Loucy (cell line): ENCODE measurements at regions not wholly inside any gene's neighbourhood (a gene's known extent, or its start where the extent isn't known, plus 50 kb on each side); places are given as distances from the start of the nearest gene placed in this dataset.

ENCODE experiments used
- H2AFZ ChIP-seq: fragments of 200-600 bp; sonication (generic); 2 replicates; pipeline ENCODE4 v1.6.0; 2016; ENCODE audit warnings: antibody characterized with exemption, mild to moderate bottlenecking, low read length, moderate library complexity
- H3F3A ChIP-seq: fragments of 200-600 bp; 2 replicates; pipeline ENCODE4 v1.6.0; 2016; ENCODE audit warnings: antibody characterized with exemption, low read depth, mild to moderate bottlenecking
- H3K27me3 ChIP-seq: fragments of 200-600 bp; sonication (generic); 2 replicates; pipeline ENCODE4 v1.6.1; 2014; ENCODE audit warnings: low read length, mild to moderate bottlenecking; ENCODE audit not compliant: insufficient read depth, poor library complexity, severe bottlenecking
- H3K36me3 ChIP-seq: fragments of 200-600 bp; sonication (generic); 2 replicates; pipeline ENCODE4 v1.6.1; 2016; ENCODE audit warnings: low read length; ENCODE audit not compliant: insufficient read depth
- H3K4me1 ChIP-seq: fragments of 200-600 bp; sonication (generic); 2 replicates; pipeline ENCODE4 v1.5.1; 2014; ENCODE audit warnings: low read length, mild to moderate bottlenecking; ENCODE audit not compliant: insufficient read depth, poor library complexity, severe bottlenecking
- H3K4me2 ChIP-seq: fragments of 200-600 bp; sonication (generic); 2 replicates; pipeline ENCODE4 v1.6.0; 2014; ENCODE audit warnings: antibody characterized with exemption, low read length, low read depth, mild to moderate bottlenecking; ENCODE audit not compliant: poor library complexity, severe bottlenecking
- H3K4me3 ChIP-seq: fragments of 200-600 bp; sonication (generic); 2 replicates; pipeline ENCODE4 v1.5.1; 2014; ENCODE audit warnings: low read length, mild to moderate bottlenecking, mixed read lengths; ENCODE audit not compliant: poor library complexity, severe bottlenecking
- H3K79me2 ChIP-seq: fragments of 200-600 bp; sonication (generic); 2 replicates; pipeline ENCODE4 v1.6.1; 2014; ENCODE audit warnings: low read length; ENCODE audit not compliant: insufficient read depth
- H3K9ac ChIP-seq: fragments of 200-600 bp; sonication (generic); 2 replicates; pipeline ENCODE4 v1.6.0; 2014; ENCODE audit warnings: mild to moderate bottlenecking, low read depth, low read length, moderate library complexity; ENCODE audit not compliant: poor library complexity, severe bottlenecking
- H3K9me2 ChIP-seq: fragments of 200-600 bp; sonication (generic); replicated peaks from 2 replicates; pipeline ENCODE4 v1.6.1; 2016; ENCODE audit warnings: low read depth, low read length, mixed read lengths
- H3K9me3 ChIP-seq: fragments of 200-600 bp; sonication (generic); 2 replicates; pipeline ENCODE4 v1.6.1; 2014; ENCODE audit warnings: mild to moderate bottlenecking, antibody characterized with exemption, low read length, low read depth; ENCODE audit not compliant: insufficient read depth
- H4K20me1 ChIP-seq: fragments of 200-600 bp; sonication (generic); 2 replicates; pipeline ENCODE4 v1.6.0; 2014; ENCODE audit warnings: antibody characterized with exemption, low read length, mild to moderate bottlenecking; ENCODE audit not compliant: insufficient read depth, poor library complexity, severe bottlenecking
- CTCF ChIP-seq: fragments of 200-600 bp; sonication (generic); conservative IDR thresholded peaks from 2 replicates; pipeline ENCODE4 v1.5.1; 2014; ENCODE audit warnings: mild to moderate bottlenecking, antibody characterized with exemption, low read length
- EZH2phosphoT487 ChIP-seq: fragments of 200-600 bp; IDR thresholded peaks from 2 replicates; pipeline ENCODE4 v1.6.1; 2018; ENCODE audit warnings: antibody characterized with exemption, mild to moderate bottlenecking, moderate library complexity, borderline replicate concordance

- H3K27me3 ChIP-seq = no peaks in the 10 kb centered on the region
- H4K20me1 ChIP-seq = no peaks in the 10 kb centered on the region
- no peak overlapping the region for H3K4me2 ChIP-seq
- no peaks in the 10 kb centered on the region for H3K79me2 ChIP-seq
- 0 out of 2 replicates have a peak, but pooled peaks cover 3% of the 10 kb centered on the region for H3K9me2 ChIP-seq
- no peaks in the 10 kb centered on the region for H3K36me3 ChIP-seq
- no peak overlapping the region for H3K9ac ChIP-seq
- no peaks in the 10 kb centered on the region for H3F3A ChIP-seq
- H3K4me3 ChIP-seq = no peak overlapping the region
- H3K9me3 ChIP-seq = no peaks in the 10 kb centered on the region
- H2AFZ ChIP-seq = no peak overlapping the region
- TF ChIP-seq CTCF = no peak
- TF ChIP-seq EZH2phosphoT487 = no peak
- no peaks in the 10 kb centered on the region for H3K4me1 ChIP-seq
These were observed 203.8 kb upstream of the WDFY3 start for GRCh38 chr4:85170241-85170640.

- Histone ChIP-seq H3K9me3 (no peaks in the 10 kb centered on the region), H4K20me1 (no peaks in the 10 kb centered on the region), H3K9me2 (0 out of 2 replicates have a peak, but pooled peaks cover 3% of the 10 kb centered on the region), H3K79me2 (no peaks in the 10 kb centered on the region), H3K4me2 (no peak overlapping the region), H2AFZ (no peak overlapping the region), H3K27me3 (no peaks in the 10 kb centered on the region), H3K4me3 (no peak overlapping the region), H3K36me3 (no peaks in the 10 kb centered on the region), H3K9ac (no peak overlapping the region), H3F3A (no peaks in the 10 kb centered on the region), H3K4me1 (no peaks in the 10 kb centered on the region)
- no peak for TF ChIP-seq EZH2phosphoT487
- no peak for TF ChIP-seq CTCF
These were observed 208.7 kb upstream of the WDFY3 start for GRCh38 chr4:85175190-85175589.

GRCh38 chr4:85177092-85177491 lies 210.6 kb upstream of the WDFY3 start:
- Histone ChIP-seq H2AFZ (no peak overlapping the region), H3K9me3 (no peaks in the 10 kb centered on the region), H3K4me2 (no peak overlapping the region), H3K4me3 (no peak overlapping the region), H3K4me1 (no peaks in the 10 kb centered on the region), H3K27me3 (no peaks in the 10 kb centered on the region), H3K9ac (no peak overlapping the region), H3K79me2 (no peaks in the 10 kb centered on the region), H3F3A (no peaks in the 10 kb centered on the region), H3K9me2 (0 out of 2 replicates have a peak, but pooled peaks cover 3% of the 10 kb centered on the region), H3K36me3 (no peaks in the 10 kb centered on the region), H4K20me1 (no peaks in the 10 kb centered on the region)
- no peak for TF ChIP-seq CTCF
- TF ChIP-seq EZH2phosphoT487 = no peak
